GM12878 (cell line): ENCODE measurements at regions not wholly inside any gene's neighbourhood (a gene's known extent, or its start where the extent isn't known, plus 50 kb on each side); places are given as distances from the start of the nearest gene placed in this dataset.

Source experiments
- ATAC-seq: fragments of 200-7000 bp; cut with Tn5 transposase; 3 replicates; pipeline ENCODE4 v1.9.1; 2020; ENCODE audit warnings: mild to moderate bottlenecking, moderate library complexity
- BruUV-seq: library from RNA; stranded (reverse); fragments of 400-500 nt; replicated peaks from 2 replicates; lab custom pipeline; 2021; lab: Mats Ljungman, UMichigan
- CTCF ChIA-PET: fragments of 300-600 bp; sonication (Branson Sonifier 250); formaldehyde crosslinking; extraction: SDS; loops from one replicate; lab custom pipeline; 2021; ENCODE audit warnings: inconsistent platforms; lab: Yijun Ruan, JAX
- POLR2A ChIA-PET: fragments of 350-600 bp; formaldehyde crosslinking; extraction: SDS; loops from one replicate; lab custom pipeline; 2021; ENCODE audit warnings: inconsistent platforms; lab: Charles Lee
- RAD21 ChIA-PET: fragments of 300-600 bp; sonication (Branson Sonifier 250); formaldehyde crosslinking; loops from one replicate; lab custom pipeline; 2023; ENCODE audit warnings: antibody characterized with exemption; ENCODE audit not compliant: unreplicated experiment; lab: Charles Lee
- SMC1A ChIA-PET: fragments of 300-600 bp; sonication (Branson Sonifier 250); formaldehyde crosslinking; loops from one replicate; lab custom pipeline; 2023; ENCODE audit not compliant: unreplicated experiment, uncharacterized antibody; lab: Charles Lee
- DNase-seq: peaks from one replicate; pipeline ENCODE4 v3.0.0-alpha.2; 2011; ENCODE audit warnings: low read depth, low spot score
- FAIRE-seq: peaks from 3 replicates; lab custom pipeline; 2011; peaks lifted over from hg19 to GRCh38; lab: Jason Lieb, UNC
- H2AFZ ChIP-seq: 2 replicates; pipeline ENCODE4 v1.6.0; 2011; ENCODE audit warnings: low read depth, low read length, control low read depth; ENCODE audit not compliant: control insufficient read depth
- H3K27ac ChIP-seq: 2 replicates; pipeline ENCODE4 v1.5.1; 2011; ENCODE audit warnings: control low read depth; ENCODE audit not compliant: control insufficient read depth, insufficient read depth
- H3K27me3 ChIP-seq, 2 experiments: replicated peaks in 1 of 2; 2 replicates each; pipeline versions ENCODE4 v1.6.0 to v1.6.1; 2011; ENCODE audit warnings: low read length in 1 of 2; ENCODE audit not compliant: control insufficient read depth in 2 of 2, insufficient read depth in 2 of 2
- H3K36me3 ChIP-seq, 2 experiments: 2 replicates each; pipeline ENCODE4 v1.5.1; 2011; ENCODE audit warnings: low read length in 1 of 2; ENCODE audit not compliant: control insufficient read depth in 2 of 2, insufficient read depth in 2 of 2
- H3K4me1 ChIP-seq: 2 replicates; pipeline ENCODE4 v1.6.1; 2011; ENCODE audit warnings: mild to moderate bottlenecking, low read length, moderate library complexity, mixed read lengths; ENCODE audit not compliant: control insufficient read depth, insufficient read depth
- H3K4me2 ChIP-seq: 2 replicates; pipeline ENCODE4 v1.6.0; 2011; ENCODE audit warnings: control low read depth; ENCODE audit not compliant: control insufficient read depth, insufficient read depth
- H3K4me3 ChIP-seq: fragments of 200-600 bp; sonication (generic); 2 replicates; pipeline ENCODE4 v1.5.1; 2016
- H3K79me2 ChIP-seq: 2 replicates; pipeline ENCODE4 v1.6.0; 2011; ENCODE audit warnings: low read length; ENCODE audit not compliant: control insufficient read depth, insufficient read depth
- H3K9ac ChIP-seq: 2 replicates; pipeline ENCODE4 v1.8.0; 2011; ENCODE audit warnings: low read length, control low read depth, mixed read lengths; ENCODE audit not compliant: control insufficient read depth, insufficient read depth
- H3K9me3 ChIP-seq: replicated peaks from 3 replicates; pipeline ENCODE4 v1.5.1; 2011; ENCODE audit warnings: mild to moderate bottlenecking, low read length; ENCODE audit not compliant: control insufficient read depth, insufficient read depth
- H4K20me1 ChIP-seq: 2 replicates; pipeline ENCODE4 v1.6.0; 2011; ENCODE audit not compliant: control insufficient read depth, insufficient read depth
- BACH1 ChIP-seq: fragments of 450-650 bp; IDR thresholded peaks from 2 replicates; pipeline ENCODE4 v1.6.1; 2017; ENCODE audit warnings: mild to moderate bottlenecking, borderline replicate concordance
- BCL11A ChIP-seq: IDR thresholded peaks from 2 replicates; pipeline ENCODE4 v1.6.1; 2011; ENCODE audit warnings: low read depth, low read length
- CBFB ChIP-seq: IDR thresholded peaks from 2 replicates; pipeline ENCODE4 v1.6.1; 2016; ENCODE audit warnings: antibody characterized with exemption, low read depth
- CBX5 ChIP-seq: sonication (generic); IDR thresholded peaks from 2 replicates; pipeline ENCODE4 v1.6.1; 2016; ENCODE audit warnings: low read depth, moderate library complexity, mild to moderate bottlenecking, inconsistent platforms
- CHD1 ChIP-seq: IDR thresholded peaks from 2 replicates; pipeline ENCODE4 v1.6.1; 2012; ENCODE audit warnings: low read depth, low read length, improper control_type of control experiment
- CHD2 ChIP-seq: IDR thresholded peaks from 2 replicates; pipeline ENCODE4 v1.6.1; 2011; ENCODE audit warnings: low read depth, low read length, improper control_type of control experiment, borderline replicate concordance
- CHD4 ChIP-seq: fragments of 200-600 bp; sonication (generic); IDR thresholded peaks from 2 replicates; pipeline ENCODE4 v1.6.1; 2016; ENCODE audit warnings: mild to moderate bottlenecking
- EGR1 ChIP-seq, 2 experiments: IDR thresholded peaks; 1 replicate in 1 of 2; 2 replicates in 1 of 2; pipeline ENCODE4 v1.6.1; 2011 to 2012; ENCODE audit warnings: low read depth in 2 of 2, low read length in 2 of 2, borderline replicate concordance in 1 of 2, mild to moderate bottlenecking in 1 of 2, moderate library complexity in 1 of 2
- ELK1 ChIP-seq: IDR thresholded peaks from 2 replicates; pipeline ENCODE4 v1.6.1; 2012; ENCODE audit warnings: low read depth, low read length, improper control_type of control experiment
- IKZF1 ChIP-seq: fragments of 450-650 bp; conservative IDR thresholded peaks from 2 replicates; pipeline ENCODE4 v1.6.1; 2017; ENCODE audit warnings: antibody characterized with exemption, mild to moderate bottlenecking
- MTA2 ChIP-seq: fragments of 450-650 bp; IDR thresholded peaks from 2 replicates; pipeline ENCODE4 v1.6.1; 2016; ENCODE audit warnings: low read depth, mild to moderate bottlenecking, moderate library complexity
- MXI1 ChIP-seq: fragments of 150-350 bp; IDR thresholded peaks from 2 replicates; pipeline ENCODE4 v1.6.1; 2011; ENCODE audit warnings: low read depth, mild to moderate bottlenecking, inconsistent platforms, low read length, improper control_type of control experiment
- MYC ChIP-seq: IDR thresholded peaks from 2 replicates; pipeline ENCODE4 v1.6.1; 2011; ENCODE audit warnings: mild to moderate bottlenecking, low read length, moderate library complexity, inconsistent platforms; ENCODE audit not compliant: insufficient read depth, insufficient replicate concordance, insufficient read length, severe bottlenecking
- RAD21 ChIP-seq: IDR thresholded peaks from 2 replicates; pipeline ENCODE4 v1.6.1; 2011; ENCODE audit warnings: mild to moderate bottlenecking, low read depth, low read length, moderate library complexity; ENCODE audit not compliant: insufficient read depth
- TAF1 ChIP-seq: IDR thresholded peaks from 2 replicates; pipeline ENCODE4 v1.6.1; 2011; ENCODE audit warnings: mild to moderate bottlenecking, low read depth, low read length, borderline replicate concordance
- ZBED1 ChIP-seq: IDR thresholded peaks from 2 replicates; pipeline ENCODE4 v1.6.1; 2016; ENCODE audit warnings: borderline replicate concordance
- WGBS: methylation state at CpG from one replicate; pipeline ENCODE4 v1.1.6; 2016; ENCODE audit warnings: low lambda C conversion rate; ENCODE audit not compliant: insufficient replicate concordance, insufficient coverage; ENCODE audit errors: missing lambda C conversion rate; 5-methylcytosine and 5-hydroxymethylcytosine counted together
- in situ Hi-C: fragments of 300-500 bp; cut with MboI; formaldehyde crosslinking; loops from 9 replicates; pipeline ENCODE4 v1.14.3; 2018; ENCODE audit warnings: mixed read lengths
- intact Hi-C: fragments of 100-400 bp; cut with micrococcal nuclease; formaldehyde crosslinking; loops from one replicate; pipeline ENCODE4 v1.14.2; 2022; ENCODE audit not compliant: unreplicated experiment
- TF ChIP-seq, protein P1 (sequence below), 3 experiments: IDR thresholded peaks in 2 of 3; conservative IDR thresholded peaks in 1 of 3; 2 replicates each; pipeline ENCODE4 v1.5.1; 2011; ENCODE audit warnings: low read depth in 3 of 3, low read length in 3 of 3, mild to moderate bottlenecking in 3 of 3, control low read depth in 2 of 3, moderate library complexity in 2 of 3, inconsistent platforms in 1 of 3, mixed read lengths in 1 of 3; ENCODE audit not compliant: control insufficient read depth in 2 of 3, insufficient read depth in 1 of 3; ENCODE audit errors: extremely low read depth in 1 of 3

- TF ChIP-seq BACH1 (no peak), MXI1 (no peak), ZBED1 (no peak), ELK1 (no peak), MYC (no peak), IKZF1 (no peak)
- TF ChIP-seq, protein P1, sequence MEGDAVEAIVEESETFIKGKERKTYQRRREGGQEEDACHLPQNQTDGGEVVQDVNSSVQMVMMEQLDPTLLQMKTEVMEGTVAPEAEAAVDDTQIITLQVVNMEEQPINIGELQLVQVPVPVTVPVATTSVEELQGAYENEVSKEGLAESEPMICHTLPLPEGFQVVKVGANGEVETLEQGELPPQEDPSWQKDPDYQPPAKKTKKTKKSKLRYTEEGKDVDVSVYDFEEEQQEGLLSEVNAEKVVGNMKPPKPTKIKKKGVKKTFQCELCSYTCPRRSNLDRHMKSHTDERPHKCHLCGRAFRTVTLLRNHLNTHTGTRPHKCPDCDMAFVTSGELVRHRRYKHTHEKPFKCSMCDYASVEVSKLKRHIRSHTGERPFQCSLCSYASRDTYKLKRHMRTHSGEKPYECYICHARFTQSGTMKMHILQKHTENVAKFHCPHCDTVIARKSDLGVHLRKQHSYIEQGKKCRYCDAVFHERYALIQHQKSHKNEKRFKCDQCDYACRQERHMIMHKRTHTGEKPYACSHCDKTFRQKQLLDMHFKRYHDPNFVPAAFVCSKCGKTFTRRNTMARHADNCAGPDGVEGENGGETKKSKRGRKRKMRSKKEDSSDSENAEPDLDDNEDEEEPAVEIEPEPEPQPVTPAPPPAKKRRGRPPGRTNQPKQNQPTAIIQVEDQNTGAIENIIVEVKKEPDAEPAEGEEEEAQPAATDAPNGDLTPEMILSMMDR (IDR thresholded peaks at IDR 0.05 in 2 of 3, conservative IDR thresholded peaks at IDR 0.05 in 1 of 3; ENCODE audit: control insufficient read depth in 2 of 3, extremely low read depth in 1 of 3, insufficient read depth in 1 of 3, low read depth in 3 of 3, low read length in 3 of 3), result 0 out of 6 replicates have a peak, but pooled peaks of 2 of the 3 experiments have one; percentile 18 to 22
Measured at GRCh38 chr10:62690703-62691102, 113.8 kb upstream of the ADO start (continued).

- CTCF ChIA-PET, result interaction anchor here (1.2 kb wide), 1 partner anchor 9 kb away, joined by 3 read pairs; no protein-coding TSS in a partner anchor
- H3K4me1 ChIP-seq, result peaks cover 30% of the 10 kb centered on the region
- no peaks in the 10 kb centered on the region for H3K27me3 ChIP-seq
- H3K79me2 ChIP-seq, result no peaks in the 10 kb centered on the region
- H3K4me2 ChIP-seq, result peak overlapping the region; percentile 21
- peak overlapping the region; percentile 57 for H2AFZ ChIP-seq
- no peak for DNase-seq
- no peak overlapping the region for H3K9ac ChIP-seq
- peaks cover 6% of the 10 kb centered on the region for H3K9me3 ChIP-seq
- POLR2A ChIA-PET, result interaction anchor here (1.5 kb wide), 1 partner anchor 17 kb away, joined by 5 read pairs; no protein-coding TSS in a partner anchor
- SMC1A ChIA-PET, result interaction anchor here (1.0 to 7.6 kb wide), 6 partner anchors 9 to 79 kb away, joined by 3 to 38 read pairs (median 4); no protein-coding TSS in a partner anchor
- ATAC-seq, result peak; percentile 34; the same call in 2 of the 3 replicates
- H3K4me3 ChIP-seq, result no peak overlapping the region
- intact Hi-C loops (no loop called here), in situ Hi-C loops (no loop called here)
- H3K27ac ChIP-seq, result no peak overlapping the region; the same call in 1 of the 2 replicates
- WGBS, result 36% methylated on average over 4 of the region's 4 CpGs
- BruUV-seq, result no TSS peak
- RAD21 ChIA-PET, result interaction anchor here (1.5 to 2.1 kb wide), 2 partner anchors 10 to 42 kb away, joined by 4 to 13 read pairs; no protein-coding TSS in a partner anchor
- H4K20me1 ChIP-seq, result no peaks in the 10 kb centered on the region
- FAIRE-seq, result no peak
- no peaks in the 10 kb centered on the region for H3K36me3 ChIP-seq
- no peak for TF ChIP-seq MXI1
- TF ChIP-seq CHD1, result no peak
- peak; percentile 48 for TF ChIP-seq IKZF1
- TF ChIP-seq, protein P1 (IDR thresholded peaks at IDR 0.05 in 2 of 3, conservative IDR thresholded peaks at IDR 0.05 in 1 of 3; ENCODE audit: control insufficient read depth in 2 of 3, extremely low read depth in 1 of 3, insufficient read depth in 1 of 3, low read depth in 3 of 3, low read length in 3 of 3), result no peak
- TF ChIP-seq MTA2, result peak; percentile 50; the same call in 1 of the 2 replicates
- TF ChIP-seq CHD2, result no peak
- no peak for TF ChIP-seq TAF1
- TF ChIP-seq CBFB, result no peak
- no peak for TF ChIP-seq EGR1 (IDR thresholded peaks at IDR 0.05; ENCODE audit: borderline replicate concordance in 1 of 2, low read depth in 2 of 2, low read length in 2 of 2)
- TF ChIP-seq CBX5, result no peak
- TF ChIP-seq CHD4, result no peak
- 0 out of 2 replicates have a peak, but pooled peaks have one; percentile 3 for TF ChIP-seq RAD21
- no peak for TF ChIP-seq BCL11A
Measured at GRCh38 chr10:62691336-62691735, 113.2 kb upstream of the ADO start.
